ENCODE measurements at regions not wholly inside any gene's neighbourhood (a gene's known extent, or its start where the extent isn't known, plus 50 kb on each side); places are given as distances from the start of the nearest gene placed in this dataset.
A peak's percentile ranks its signal among the peaks of the same experiment; 100 is the strongest.

- intact Hi-C loops (cut with micrococcal nuclease): loop anchor here (5.0 to 10.0 kb wide), 4 partner anchors 249 to 1331 kb away; no protein-coding TSS in a partner anchor
- Mint-ChIP-seq H3K36me3 (ENCODE audit: insufficient read depth, unreplicated experiment) (no peaks in the 10 kb centered on the region), H3K9me3 (ENCODE audit: unreplicated experiment) (no peaks in the 10 kb centered on the region), H3K27me3 (ENCODE audit: insufficient read depth, unreplicated experiment) (no peaks in the 10 kb centered on the region), H3K4me3 (ENCODE audit: unreplicated experiment) (peak overlapping the region; percentile 28), H3K27ac (ENCODE audit: low read depth, unreplicated experiment) (peak overlapping the region; percentile 73), H3K4me1 (ENCODE audit: insufficient read depth, unreplicated experiment) (peaks cover 12% of the 10 kb centered on the region)
- DNase-seq (ENCODE audit: unreplicated experiment): peak; percentile 30
- no TSS peak for BruUV-seq (replicated peaks)
- TF ChIP-seq CTCF (IDR thresholded peaks at IDR 0.05; ENCODE audit: unreplicated experiment): no peak
- ChIA-PET POLR2A (interaction anchor here (1.0 kb wide), 1 partner anchor 558 kb away, joined by 3 read pairs; no protein-coding TSS in a partner anchor), CTCF (interaction anchor here (0.5 kb wide), 1 partner anchor 522 kb away, joined by 3 read pairs; no protein-coding TSS in a partner anchor)
Measured at GRCh38 chr18:40414155-40414754, 1540.8 kb upstream of the PIK3C3 start.

GRCh38 chr18:40413160-40413559, 1541.9 kb upstream of the PIK3C3 start:
- BruUV-seq (replicated peaks): no TSS peak
- Mint-ChIP-seq H3K36me3 (ENCODE audit: insufficient read depth, unreplicated experiment) (no peaks in the 10 kb centered on the region), H3K9me3 (ENCODE audit: unreplicated experiment) (no peaks in the 10 kb centered on the region), H3K27ac (ENCODE audit: low read depth, unreplicated experiment) (no peak overlapping the region), H3K4me3 (ENCODE audit: unreplicated experiment) (no peak overlapping the region), H3K27me3 (ENCODE audit: insufficient read depth, unreplicated experiment) (no peaks in the 10 kb centered on the region), H3K4me1 (ENCODE audit: insufficient read depth, unreplicated experiment) (peaks cover 12% of the 10 kb centered on the region)
- intact Hi-C loops (cut with micrococcal nuclease): loop anchor here (5.0 to 10.0 kb wide), 4 partner anchors 248 to 1332 kb away; no protein-coding TSS in a partner anchor
- DNase-seq (ENCODE audit: unreplicated experiment): peak; percentile 52
- TF ChIP-seq CTCF (IDR thresholded peaks at IDR 0.05; ENCODE audit: unreplicated experiment): peak; percentile 53
- CTCF ChIA-PET: interaction anchor here (0.6 to 0.9 kb wide), 2 partner anchors 250 to 271 kb away, joined by 3 to 4 read pairs; no protein-coding TSS in a partner anchor
- POLR2A ChIA-PET: no interaction called here

- CTCF ChIA-PET: interaction anchor here (0.6 to 1.0 kb wide), 2 partner anchors 957 to 1332 kb away, joined by 3 to 4 read pairs; no protein-coding TSS in a partner anchor
Measured at GRCh38 chr18:40412410-40412809, 1542.6 kb upstream of the PIK3C3 start.

More at GRCh38 chr18:40412410-40412809, 1542.6 kb upstream of the PIK3C3 start:
- H3K4me1 Mint-ChIP-seq (ENCODE audit: insufficient read depth, unreplicated experiment): peaks cover 12% of the 10 kb centered on the region
- H3K27me3 Mint-ChIP-seq (ENCODE audit: insufficient read depth, unreplicated experiment): no peaks in the 10 kb centered on the region
- H3K36me3 Mint-ChIP-seq (ENCODE audit: insufficient read depth, unreplicated experiment): no peaks in the 10 kb centered on the region
- TF ChIP-seq CTCF (IDR thresholded peaks at IDR 0.05; ENCODE audit: unreplicated experiment): no peak
- H3K4me3 Mint-ChIP-seq (ENCODE audit: unreplicated experiment): no peak overlapping the region
- DNase-seq (ENCODE audit: unreplicated experiment): no peak
- no peak overlapping the region for H3K27ac Mint-ChIP-seq (ENCODE audit: low read depth, unreplicated experiment)
- BruUV-seq (replicated peaks): no TSS peak
- no peaks in the 10 kb centered on the region for H3K9me3 Mint-ChIP-seq (ENCODE audit: unreplicated experiment)
- intact Hi-C loops (cut with micrococcal nuclease): loop anchor here (5.0 to 10.0 kb wide), 4 partner anchors 248 to 1332 kb away; no protein-coding TSS in a partner anchor
- POLR2A ChIA-PET: no interaction called here

Measured in MCF 10A (cell line).